ENCODE measurements at regions not wholly inside any gene's neighbourhood (a gene's known extent, or its start where the extent isn't known, plus 50 kb on each side); places are given as distances from the start of the nearest gene placed in this dataset.
A peak's percentile ranks its signal among the peaks of the same experiment; 100 is the strongest.

DNA sequence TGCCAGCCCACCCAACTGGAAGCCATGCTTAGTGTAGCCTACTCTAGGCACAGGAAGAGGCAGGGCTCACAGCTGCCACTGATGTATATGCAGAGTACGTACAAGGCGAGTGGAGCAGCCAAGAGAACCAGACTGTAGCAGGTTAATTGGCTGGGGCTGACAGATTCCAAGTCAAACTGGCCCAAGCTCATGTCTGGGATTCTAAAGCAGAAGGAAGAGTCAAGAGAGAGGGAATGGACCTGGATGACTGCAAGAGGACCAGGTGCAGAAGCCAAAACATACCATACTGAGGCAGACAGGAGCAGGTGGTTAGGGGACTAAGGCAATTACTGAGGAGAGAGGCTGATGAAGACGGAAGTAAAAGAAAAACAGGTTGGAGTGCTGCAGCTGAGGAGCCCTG is 51.3 kb upstream of the LRRN2 start:
- DNase-seq = no peak

DNA sequence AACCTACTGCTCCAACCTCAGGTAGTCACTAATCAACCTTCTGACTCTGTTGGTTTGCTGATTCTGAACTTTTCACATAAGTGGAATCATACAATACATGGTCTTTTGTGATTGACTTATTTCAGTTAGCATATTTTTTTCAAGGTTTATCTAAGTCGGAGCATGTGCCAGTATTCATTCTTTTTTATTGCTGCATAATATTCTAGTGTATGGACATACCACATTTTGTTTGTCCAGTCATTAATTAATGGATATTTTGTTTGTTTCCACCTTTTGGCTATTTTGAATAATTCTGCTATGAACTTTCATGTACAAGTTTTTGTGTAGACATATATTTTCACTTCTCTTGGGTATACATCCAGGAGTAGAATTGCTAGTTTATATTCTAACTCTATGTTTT is 53.0 kb upstream of the LRRN2 start:
- DNase-seq = no peak

DNA sequence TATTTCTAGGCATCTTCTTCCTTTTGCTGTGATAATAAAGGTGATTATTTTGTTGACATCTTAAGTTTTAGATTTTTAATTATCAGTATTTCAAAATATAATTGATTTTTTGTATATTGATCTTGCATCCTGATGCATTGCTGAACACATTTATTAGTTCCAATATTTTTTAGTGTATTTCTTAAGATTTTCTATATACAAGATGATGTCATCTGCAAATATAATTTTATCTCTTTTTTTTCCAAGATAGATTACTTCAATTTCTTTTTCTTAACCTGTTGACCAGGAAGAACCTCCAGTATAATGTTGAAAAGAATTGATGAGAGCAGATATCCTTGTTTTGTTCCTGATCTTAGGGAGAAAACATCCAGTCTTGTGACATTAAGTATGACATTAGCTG is 54.8 kb upstream of the LRRN2 start:
- no peak for DNase-seq

DNA sequence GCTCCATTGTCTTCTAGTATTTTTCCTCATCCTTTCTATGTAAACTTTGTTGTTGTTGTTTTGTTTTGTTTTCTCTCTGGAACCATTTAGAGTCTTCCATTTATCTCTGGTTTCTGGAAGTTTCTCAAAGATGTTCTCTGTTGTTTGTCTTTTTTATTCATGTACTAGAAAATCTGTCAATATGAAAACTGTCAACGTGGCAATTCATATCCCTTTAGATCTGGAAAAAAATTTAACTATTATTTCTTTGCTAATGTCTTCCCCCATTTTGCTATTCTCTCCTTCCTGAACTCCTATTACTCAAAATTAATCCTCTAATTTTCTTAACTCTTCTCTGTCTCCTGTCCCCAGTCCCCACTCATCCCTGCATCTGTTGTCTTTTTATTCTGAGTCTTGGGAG is 55.9 kb upstream of the LRRN2 start:
- DNase-seq = no peak

GRCh38 chr1:204742676-204743251 is 57.2 kb upstream of the LRRN2 start:
- no peak for DNase-seq

DNA sequence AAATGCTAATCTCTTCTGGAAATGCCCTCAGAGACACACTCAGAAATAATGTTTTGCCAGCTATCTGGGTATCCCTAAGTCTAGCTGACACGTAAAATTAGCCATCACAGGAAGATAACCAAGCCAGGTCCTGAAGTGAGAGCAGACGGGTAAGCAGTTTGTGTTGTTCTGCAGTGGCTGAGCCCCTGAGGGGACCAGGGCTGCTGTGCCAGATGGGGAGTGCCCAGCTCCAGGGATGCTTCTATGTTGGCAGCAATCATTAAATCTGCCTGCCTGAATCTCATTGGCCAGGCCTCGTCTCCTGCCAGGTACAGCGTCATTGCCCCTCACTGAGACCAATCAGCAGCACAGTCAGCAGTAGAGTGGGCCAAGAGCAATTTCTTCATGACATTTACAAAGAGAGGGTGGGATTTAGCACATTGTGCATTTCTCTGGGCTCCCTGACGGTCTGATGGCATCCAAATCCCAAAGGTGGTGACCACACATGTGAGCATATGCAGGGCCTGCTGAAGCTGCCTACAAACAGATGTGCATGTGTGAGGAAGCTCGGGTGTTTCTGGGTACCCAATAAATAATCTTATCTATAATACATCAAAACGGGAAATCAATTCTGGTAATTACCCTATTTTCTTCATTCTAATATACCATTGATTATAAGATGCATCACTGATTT is 58.7 kb upstream of the LRRN2 start:
- DNase-seq = no peak

- peak; percentile 38 for DNase-seq
Observed at GRCh38 chr1:204746838-204747442, 61.4 kb upstream of the LRRN2 start.

GRCh38 chr1:204751480-204751879 is 65.9 kb upstream of the LRRN2 start:
- no peak for DNase-seq

DNA sequence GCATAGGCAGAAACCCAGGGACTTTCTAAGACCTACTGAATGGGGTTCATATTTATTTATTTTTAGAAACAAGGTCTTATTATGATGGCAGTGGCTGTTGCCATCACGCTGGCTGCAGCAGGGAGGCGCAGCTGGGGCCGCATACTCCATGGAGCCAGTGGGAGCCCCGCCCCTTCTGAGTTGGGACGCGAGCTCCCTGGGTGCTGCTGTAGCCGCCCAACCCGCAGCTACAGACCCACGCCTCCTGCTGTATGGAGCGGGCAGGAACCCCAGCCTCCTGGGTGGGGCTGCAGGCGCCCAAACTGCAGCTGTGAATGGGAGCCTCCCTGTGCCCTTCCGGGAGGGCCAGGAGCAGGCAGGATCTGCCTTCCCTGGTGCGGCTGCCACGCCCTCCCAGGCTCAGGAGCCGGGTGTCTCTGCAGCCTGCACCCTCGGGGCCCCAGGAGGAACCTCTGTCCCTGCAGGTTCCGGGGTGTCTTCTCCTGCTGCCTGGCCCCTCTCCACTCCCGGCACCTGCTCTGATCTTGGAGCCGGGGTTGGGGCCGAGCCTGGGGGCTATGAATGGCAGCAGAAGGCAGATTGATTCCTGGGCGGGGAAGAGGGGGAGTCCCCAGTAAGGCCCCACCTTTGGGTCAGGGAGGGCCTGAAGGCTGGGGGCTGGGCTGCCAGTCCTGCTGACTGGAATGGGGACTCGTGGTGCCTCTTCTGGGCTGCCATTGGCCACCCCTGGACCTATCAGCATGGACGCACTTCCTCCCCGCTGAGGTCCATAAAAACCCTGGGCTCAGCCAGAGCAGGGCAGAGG is 66.5 kb upstream of the LRRN2 start:
- no peak for DNase-seq

DNA sequence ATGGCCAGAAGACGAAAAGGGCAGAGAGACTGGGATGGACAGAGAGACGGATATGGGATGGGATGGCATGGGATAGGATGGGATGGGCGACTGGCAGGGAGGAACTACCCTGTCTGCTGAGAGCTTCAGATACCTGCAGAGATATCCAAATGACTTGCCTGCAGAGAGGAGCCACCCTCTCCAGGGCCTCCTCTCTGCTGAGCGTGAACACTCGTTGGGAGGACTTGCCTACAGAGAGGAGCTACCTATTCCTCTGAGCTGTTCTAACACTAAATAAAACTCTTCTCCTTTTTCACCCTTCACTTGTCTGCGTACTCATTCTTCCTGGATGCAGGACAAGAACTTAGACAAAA is 67.1 kb upstream of the LRRN2 start:
- no peak for DNase-seq

DNA sequence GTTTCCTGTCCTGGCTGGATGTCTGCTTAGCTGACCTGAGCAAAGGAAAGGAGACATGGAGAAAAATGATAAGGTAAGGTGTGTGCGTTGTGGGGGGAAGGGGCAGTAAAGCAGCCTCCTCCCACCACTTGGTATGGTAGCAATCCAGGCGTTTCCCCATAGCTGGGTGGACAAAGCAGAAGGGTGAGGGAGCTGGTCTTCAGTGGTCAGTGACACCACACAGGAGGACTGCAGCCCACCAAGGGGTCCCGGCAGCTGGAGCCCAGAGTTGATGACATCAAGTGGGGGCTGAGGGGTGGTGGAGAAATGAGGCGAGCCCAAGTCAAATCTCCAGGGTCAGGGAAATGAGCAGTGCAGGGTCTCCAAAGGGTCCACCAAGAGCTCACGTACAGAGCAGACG is 69.3 kb upstream of the LRRN2 start:
- DNase-seq = no peak

DNA sequence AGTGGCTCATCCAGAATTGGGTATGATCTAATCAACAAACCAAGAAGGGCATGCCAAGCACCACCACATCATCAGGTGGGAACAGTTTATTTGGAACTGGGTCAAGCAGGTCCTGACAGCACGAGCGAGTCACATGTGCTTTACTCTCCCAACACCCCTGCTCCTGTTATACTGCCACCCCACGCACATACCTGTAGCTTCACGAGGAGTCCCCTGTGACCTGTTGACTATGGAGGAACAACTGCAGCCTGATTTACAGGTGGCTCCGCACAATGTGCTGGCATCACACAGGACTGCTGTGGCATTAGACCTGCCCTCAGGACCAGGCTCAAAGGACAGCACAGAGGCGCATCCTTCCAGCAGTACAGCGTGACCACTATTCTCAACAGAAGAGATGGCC is 70.8 kb upstream of the LRRN2 start:
- no peak for DNase-seq

- DNase-seq = no peak
Observed at GRCh38 chr1:204756811-204757210, 71.3 kb upstream of the LRRN2 start.

DNA sequence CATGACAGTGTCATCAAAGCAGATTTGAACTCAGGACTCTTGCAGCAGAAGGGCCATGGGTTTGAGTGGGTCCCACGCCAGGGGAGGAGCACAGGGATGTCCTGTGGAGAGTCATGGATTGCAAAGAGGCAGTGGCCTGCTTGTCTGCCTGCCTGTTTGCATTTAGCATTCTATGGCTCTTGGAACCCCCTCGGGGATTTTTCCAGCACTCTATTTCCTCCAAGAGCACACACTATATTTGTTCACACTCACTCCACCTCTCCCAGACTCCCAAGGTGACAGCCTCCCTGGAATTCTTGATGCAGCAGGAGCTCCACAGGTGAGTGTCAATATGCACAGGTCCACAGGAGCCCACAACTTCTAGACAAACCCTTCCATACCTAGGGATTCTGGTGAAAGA is 73.1 kb upstream of the LRRN2 start:
- no peak for DNase-seq

DNA sequence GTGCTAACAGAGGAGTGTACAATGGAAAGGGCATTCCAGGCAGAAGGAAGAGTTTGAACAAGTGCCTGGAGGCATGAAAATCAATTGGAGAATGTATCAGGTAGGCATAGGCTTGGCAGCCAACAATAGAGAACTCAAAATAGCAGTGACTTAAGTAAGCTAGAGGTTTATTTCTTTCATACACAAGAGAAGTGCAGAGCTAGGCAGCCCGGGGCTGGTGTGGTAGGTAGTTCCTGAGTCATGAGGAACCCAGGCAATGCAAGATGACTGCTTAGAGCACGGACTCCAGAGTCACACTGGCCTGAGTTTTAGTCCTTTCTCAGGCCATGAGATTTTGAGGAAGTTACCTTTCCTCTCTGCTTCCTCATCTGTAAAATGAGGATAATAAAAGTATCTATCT is 74.8 kb upstream of the LRRN2 start:
- no peak for DNase-seq

- DNase-seq = no peak
Observed at GRCh38 chr1:204760757-204761156, 75.2 kb upstream of the LRRN2 start.

DNA sequence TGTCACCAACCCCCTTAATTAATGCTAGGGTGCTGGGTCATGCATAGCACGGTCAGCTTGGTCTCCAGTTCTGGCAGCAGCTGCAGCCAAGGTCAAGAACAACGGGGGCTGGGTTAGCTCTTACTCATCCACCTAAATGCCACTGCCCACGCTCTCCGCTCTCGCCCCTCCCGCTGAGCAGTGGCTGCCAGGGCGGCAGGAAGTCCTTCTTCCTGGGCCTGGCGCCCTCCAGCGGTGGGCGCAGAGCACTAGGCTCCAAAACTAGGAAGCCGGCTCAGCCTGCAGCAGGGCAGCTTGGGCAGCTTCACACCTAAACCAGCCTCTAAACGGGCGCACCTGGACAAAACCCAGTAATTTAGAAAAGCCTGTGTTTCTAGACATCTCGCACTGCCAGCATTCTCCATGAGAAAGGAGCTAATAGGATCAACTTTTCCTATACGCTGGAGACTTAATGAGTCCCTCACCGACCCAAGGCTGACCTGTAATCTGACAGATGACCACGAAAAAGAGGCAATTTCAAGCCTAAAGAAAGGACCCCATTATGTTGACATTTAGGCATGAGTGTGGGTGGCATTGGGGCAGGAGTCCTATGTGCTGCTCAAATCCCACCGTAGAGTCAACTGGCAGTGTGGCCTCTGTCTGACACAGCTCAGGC is 78.4 kb upstream of the LRRN2 start:
- peak; percentile 59 for DNase-seq

GRCh38 chr1:204769997-204770396 is 84.5 kb upstream of the LRRN2 start:
- DNase-seq = no peak

- no peak for DNase-seq
Observed at GRCh38 chr1:204771358-204771757, 85.8 kb upstream of the LRRN2 start.

DNA sequence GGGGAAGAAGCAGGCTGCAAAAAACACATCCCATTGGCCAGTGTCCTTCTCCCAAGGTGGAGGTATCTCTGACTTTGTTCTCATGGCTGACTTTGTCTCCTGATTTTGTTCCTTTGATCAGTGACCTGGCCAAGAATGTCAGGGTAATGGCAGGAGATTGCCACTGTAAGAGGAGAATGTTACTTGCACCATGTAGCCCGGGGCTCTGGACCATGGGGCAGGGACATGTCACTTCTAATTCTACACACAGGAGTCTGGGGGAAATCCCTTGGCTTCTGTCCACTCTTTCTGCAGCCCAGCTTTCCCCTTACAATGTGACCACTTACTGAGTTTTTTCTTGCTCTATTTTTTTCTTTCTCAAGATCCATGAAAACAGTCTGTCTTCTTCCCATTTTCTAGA is 87.7 kb upstream of the LRRN2 start:
- DNase-seq = no peak

GRCh38 chr1:204775546-204775945 is 90.0 kb upstream of the LRRN2 start:
- DNase-seq = no peak

DNA sequence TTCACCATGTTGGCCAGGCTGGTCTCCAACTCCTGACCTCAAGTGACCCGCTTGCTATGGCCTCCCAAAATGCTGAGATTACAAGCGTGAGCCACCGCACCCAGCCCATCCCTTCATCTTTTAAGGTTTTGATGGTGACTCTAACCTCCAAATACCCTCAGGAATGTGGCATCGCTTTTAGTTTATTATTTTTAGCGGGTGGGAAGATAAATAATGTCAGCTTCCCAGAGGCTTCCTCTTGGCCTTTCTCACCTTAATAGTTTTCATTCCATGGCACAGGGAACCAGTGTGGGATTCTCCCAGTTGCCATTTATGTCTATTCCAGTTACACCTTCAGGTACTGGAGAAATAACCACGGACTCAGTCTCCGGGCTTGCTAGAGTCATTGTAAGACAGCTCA is 92.1 kb upstream of the LRRN2 start:
- no peak for DNase-seq

DNA sequence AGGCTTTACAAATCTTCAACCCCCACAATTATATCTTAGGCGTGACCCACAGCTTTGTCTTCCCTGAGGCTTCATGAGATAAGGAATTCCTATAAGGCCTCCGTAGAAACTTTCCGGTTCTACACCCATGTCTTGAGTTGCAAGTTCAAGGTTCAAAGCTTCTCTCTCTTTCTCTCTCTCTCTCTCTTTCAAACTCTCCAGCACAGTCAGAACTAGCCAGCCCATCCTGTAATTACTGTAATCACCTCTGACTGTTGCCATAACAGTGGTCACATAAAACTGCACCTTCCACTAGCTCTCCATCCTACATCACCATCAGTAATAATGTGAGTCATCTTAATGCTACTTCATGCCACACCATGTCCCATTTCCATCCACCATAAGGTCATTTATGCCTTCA is 90.0 kb upstream of the NFASC start:
- no peak for DNase-seq
